ENCODE measurements at regions not wholly inside any gene's neighbourhood (a gene's known extent, or its start where the extent isn't known, plus 50 kb on each side); places are given as distances from the start of the nearest gene placed in this dataset.

- no peak overlapping the region for H2BK120ac ChIP-seq (replicated peaks; ENCODE audit: low read depth, low read length)
- no peak overlapping the region for H2AFZ ChIP-seq (ENCODE audit: low read length)
- H2BK20ac ChIP-seq (ENCODE audit: low read length): no peak overlapping the region
- H3K4ac ChIP-seq (replicated peaks; ENCODE audit: insufficient read length, low read depth, low read length): no peak overlapping the region
- no peak overlapping the region for H3K9ac ChIP-seq (replicated peaks in 1 of 4; ENCODE audit: extremely low read depth in 1 of 4, low read depth in 3 of 4, low read length in 3 of 4)
- no peaks in the 10 kb centered on the region for H3K79me1 ChIP-seq (ENCODE audit: low read depth, low read length)
- no peaks in the 10 kb centered on the region for H4K20me1 ChIP-seq (replicated peaks in 1 of 2; ENCODE audit: control insufficient read depth in 1 of 2, insufficient read depth in 2 of 2, low read length in 2 of 2)
- DNase-seq (ENCODE audit: low read depth in 1 of 2, low spot score in 2 of 2) (no peak), FAIRE-seq (no peak)
- H4K91ac ChIP-seq (replicated peaks; ENCODE audit: insufficient read length, low read length): no peak overlapping the region
- H3K14ac ChIP-seq (ENCODE audit: insufficient read length): no peak overlapping the region
- H2BK12ac ChIP-seq (ENCODE audit: low read depth, low read length): no peak overlapping the region
- H3K36me3 ChIP-seq (ENCODE audit: control insufficient read depth in 2 of 4, insufficient read depth in 4 of 4, low read length in 3 of 4): no peaks in the 10 kb centered on the region
- no peak overlapping the region for H4K8ac ChIP-seq (ENCODE audit: extremely low read depth, insufficient read depth, low read length)
- TF ChIP-seq POLR2A (IDR thresholded peaks at IDR 0.05; ENCODE audit: control extremely low read depth in 1 of 2, low read depth in 2 of 2, low read length in 2 of 2): no peak
- no peak for TF ChIP-seq FOSL1 (IDR thresholded peaks at IDR 0.05; ENCODE audit: insufficient read depth, low read depth, low read length)
- TF ChIP-seq SRF (IDR thresholded peaks at IDR 0.05; ENCODE audit: low read depth, low read length): no peak
- no peak for TF ChIP-seq MAX (IDR thresholded peaks at IDR 0.05)
- no peak for TF ChIP-seq SP1 (IDR thresholded peaks at IDR 0.05; ENCODE audit: low read depth, low read length)
- TF ChIP-seq PHF8 (conservative IDR thresholded peaks at IDR 0.05; ENCODE audit: low read depth, low read length): no peak
- TF ChIP-seq JUN (IDR thresholded peaks at IDR 0.05; ENCODE audit: low read depth, low read length): no peak
- TF ChIP-seq EZH2 (IDR thresholded peaks at IDR 0.05; ENCODE audit: low read depth, low read length, severe bottlenecking): no peak
- TF ChIP-seq E2F6 (IDR thresholded peaks at IDR 0.05): no peak
- no peak for TF ChIP-seq TEAD4 (IDR thresholded peaks at IDR 0.05; ENCODE audit: low read depth, low read length)
- no peak for TF ChIP-seq RAD21 (IDR thresholded peaks at IDR 0.05 in 1 of 2, conservative IDR thresholded peaks at IDR 0.05 in 1 of 2; ENCODE audit: low read depth in 2 of 2, low read length in 2 of 2)
- no peak for TF ChIP-seq NANOG (IDR thresholded peaks at IDR 0.05; ENCODE audit: insufficient read depth, low read depth, low read length, poor library complexity, severe bottlenecking)
- 91% methylated on average over 1 of the region's 1 CpG; no CpG with 5 or more reads in 1 of the 2 experiments for WGBS, 2 experiments (ENCODE audit: extremely low coverage in 1 of 2, insufficient coverage in 1 of 2, insufficient read length in 1 of 2, insufficient replicate concordance in 2 of 2, low coverage in 1 of 2, low lambda C conversion rate in 2 of 2, missing lambda C conversion rate in 1 of 2)
- no peaks in the 10 kb centered on the region for H3K9me3 ChIP-seq (ENCODE audit: insufficient read depth in 2 of 2, low read depth in 1 of 2, low read length in 1 of 2)
- no peaks in the 10 kb centered on the region for H3K27me3 ChIP-seq (replicated peaks in 1 of 4; ENCODE audit: control insufficient read depth in 3 of 4, extremely low read depth in 1 of 4, insufficient read depth in 3 of 4, low read length in 3 of 4)
- no peaks in the 10 kb centered on the region for H3K79me2 ChIP-seq (ENCODE audit: control insufficient read depth in 1 of 2, insufficient read depth in 2 of 2, low read length in 2 of 2)
- H3K4me3 ChIP-seq (ENCODE audit: extremely low read depth in 1 of 4, insufficient read depth in 2 of 4, low read depth in 3 of 4, low read length in 4 of 4): no peak overlapping the region
- no peak overlapping the region for H3K56ac ChIP-seq (replicated peaks; ENCODE audit: insufficient read length, low read depth, low read length)
- H3K4me1 ChIP-seq (replicated peaks in 1 of 4; ENCODE audit: control insufficient read depth in 3 of 4, insufficient read depth in 4 of 4, low read length in 3 of 4): no peaks in the 10 kb centered on the region
- no peak overlapping the region for H2BK15ac ChIP-seq (ENCODE audit: low read length)
- ChIA-PET POLR2A (ENCODE audit: partially characterized antibody) (no interaction called here), CTCF (ENCODE audit: partially characterized antibody) (interaction anchor here (1.1 to 1.2 kb wide), 2 partner anchors 38 to 87 kb away, joined by 3 read pairs; no protein-coding TSS in a partner anchor)
- H4K5ac ChIP-seq (ENCODE audit: insufficient read length, low read depth, low read length): no peak overlapping the region
- no peak overlapping the region for H2BK5ac ChIP-seq (ENCODE audit: low read depth, low read length)
- no peak overlapping the region for H3K27ac ChIP-seq (ENCODE audit: low read depth, low read length)
- no peaks in the 10 kb centered on the region for H3K23me2 ChIP-seq (ENCODE audit: low read depth, low read length)
- H3K23ac ChIP-seq (ENCODE audit: insufficient read length): no peak overlapping the region
- H3K18ac ChIP-seq (ENCODE audit: extremely low read depth, low read length): no peak overlapping the region
- H2AK5ac ChIP-seq (ENCODE audit: low read depth, low read length): no peak overlapping the region
- no peak overlapping the region for H3K4me2 ChIP-seq (ENCODE audit: insufficient read depth in 1 of 2, low read depth in 2 of 2, low read length in 2 of 2)
Observed at GRCh38 chr2:59112258-59112657, 871.1 kb upstream of the FANCL start.
